NT2/D1 (cell line): ENCODE measurements at regions not wholly inside any gene's neighbourhood (a gene's known extent, or its start where the extent isn't known, plus 50 kb on each side); places are given as distances from the start of the nearest gene placed in this dataset.

Experiments used
- SUZ12 ChIP-seq: IDR thresholded peaks from 2 replicates; pipeline ENCODE4 v1.6.1; 2011; ENCODE audit not compliant: insufficient read length, insufficient read depth; ENCODE audit errors: extremely low read depth
- YY1 ChIP-seq: IDR thresholded peaks from 2 replicates; pipeline ENCODE4 v1.6.1; 2011; ENCODE audit not compliant: insufficient read length, insufficient read depth
- ZNF274 ChIP-seq: IDR thresholded peaks from 2 replicates; pipeline ENCODE4 v1.6.1; 2011; ENCODE audit warnings: mild to moderate bottlenecking, low read depth, low read length

DNA sequence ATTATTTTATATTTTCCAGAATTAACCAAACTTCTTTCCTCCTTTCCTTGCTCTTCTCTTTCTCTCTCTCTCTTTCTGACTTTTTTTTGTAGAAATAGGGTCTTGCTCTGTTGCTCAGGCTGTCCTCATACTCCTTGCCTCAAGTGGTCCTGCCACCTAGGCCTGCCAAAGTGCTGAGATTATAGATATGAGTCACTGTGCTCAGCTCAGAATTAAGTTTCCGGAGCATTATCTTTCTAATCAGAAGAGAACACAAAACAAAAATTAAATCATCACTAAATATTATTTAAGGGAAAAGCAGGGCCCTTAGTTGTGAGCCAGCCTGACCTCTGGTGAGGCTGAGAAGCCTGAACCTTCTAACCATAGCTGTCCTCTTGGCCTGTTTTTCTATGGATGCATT lies 168.2 kb downstream of the SOX2 start:
- TF ChIP-seq YY1 = no peak
- TF ChIP-seq ZNF274 = no peak
- TF ChIP-seq SUZ12 = no peak
